Body of pancreas (tissue), 4 donors: ENCODE measurements at regions not wholly inside any gene's neighbourhood (a gene's known extent, or its start where the extent isn't known, plus 50 kb on each side); places are given as distances from the start of the nearest gene placed in this dataset.

Source experiments
- ATAC-seq: fragments of 150-250 bp; one replicate; pipeline ENCODE4 v1.9.1; 2016
- DNase-seq, 4 donors: peaks; one replicate each; pipeline ENCODE4 v3.0.0-alpha.2; 2019
- H3K27ac ChIP-seq, 4 donors: fragments of 200-600 bp; sonication (generic); 1 replicate in 3 of 4; 2 replicates in 1 of 4; pipeline versions ENCODE4 v1.5.1 to v1.6.1; 2016 to 2019; ENCODE audit warnings: mild to moderate bottlenecking in 1 of 4, mixed read lengths in 1 of 4, moderate library complexity in 1 of 4
- H3K27me3 ChIP-seq, 2 donors: fragments of 200-600 bp; sonication (generic); one replicate each; pipeline ENCODE4 v1.6.0; 2016; ENCODE audit warnings: mild to moderate bottlenecking in 1 of 2
- H3K36me3 ChIP-seq, 2 donors: fragments of 200-600 bp; sonication (generic); replicated peaks in 1 of 2; 2 replicates each; pipeline ENCODE4 v1.5.1; 2016; ENCODE audit warnings: low read depth in 2 of 2; ENCODE audit not compliant: insufficient read depth in 1 of 2
- H3K4me1 ChIP-seq: fragments of 200-600 bp; sonication (generic); one replicate; pipeline ENCODE4 v1.6.0; 2016
- H3K4me3 ChIP-seq, 2 donors: fragments of 200-600 bp; sonication (generic); 1 replicate in 1 of 2; 2 replicates in 1 of 2; pipeline ENCODE4 v1.5.1; 2016 to 2019
- H3K9me3 ChIP-seq, 3 donors: fragments of 200-600 bp; sonication (generic); 1 replicate in 2 of 3; 2 replicates in 1 of 3; pipeline ENCODE4 v1.5.1; 2016
- POLR2A ChIP-seq, 3 donors: fragments of 450-650 bp; IDR thresholded peaks; one replicate each; pipeline ENCODE4 v1.6.1; 2016; ENCODE audit warnings: antibody characterized with exemption in 3 of 3, mild to moderate bottlenecking in 2 of 3
- WGBS, 2 donors: methylation state at CpG; one replicate each; pipeline ENCODE4 v1.1.5; 2017; 5-methylcytosine and 5-hydroxymethylcytosine counted together
- intact Hi-C: fragments of 100-400 bp; cut with DNase I; formaldehyde crosslinking; loops from one replicate; pipeline ENCODE4 v1.15.1; 2023
- TF ChIP-seq, protein P1 (sequence below), 7 experiments: fragments of 450-650 bp in 4 of 7; fragments of 200-600 bp in 3 of 7; sonication (generic) in 3 of 7; IDR thresholded peaks; one replicate each; pipeline ENCODE4 v1.5.1; 2016 to 2019; ENCODE audit warnings: antibody characterized with exemption in 7 of 7

DNA sequence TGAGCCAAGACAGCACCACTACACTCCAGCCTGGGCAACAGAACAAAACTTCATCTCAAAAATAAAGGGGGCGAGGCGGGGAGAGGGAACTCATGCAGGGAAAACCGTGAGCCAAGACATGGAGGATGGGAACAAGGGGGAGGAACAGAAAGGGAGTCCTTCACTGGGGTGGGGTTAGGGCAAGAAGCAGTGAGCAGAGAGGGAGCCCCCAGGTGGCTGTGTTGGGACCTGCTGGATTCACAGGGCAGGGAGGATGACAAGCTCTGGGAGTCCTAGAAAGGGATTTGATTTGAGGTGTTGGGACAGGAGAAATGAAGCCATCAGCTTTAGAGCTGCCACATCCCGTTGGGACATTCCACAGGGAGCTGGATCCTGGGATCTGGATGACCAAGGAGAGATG lies 90.6 kb upstream of the TOP1 start:
- H3K9me3 ChIP-seq, result no peaks in the 10 kb centered on the region
- ATAC-seq (no peak), DNase-seq (no peak)
- intact Hi-C loops, result no loop called here
- no peaks in the 10 kb centered on the region for H3K4me1 ChIP-seq
- H3K27ac ChIP-seq, result no peak overlapping the region
- H3K27me3 ChIP-seq, result no peaks in the 10 kb centered on the region
- 75 to 78% methylated on average over 4 of the region's 4 CpGs for WGBS, 2 donors
- TF ChIP-seq, protein P1, sequence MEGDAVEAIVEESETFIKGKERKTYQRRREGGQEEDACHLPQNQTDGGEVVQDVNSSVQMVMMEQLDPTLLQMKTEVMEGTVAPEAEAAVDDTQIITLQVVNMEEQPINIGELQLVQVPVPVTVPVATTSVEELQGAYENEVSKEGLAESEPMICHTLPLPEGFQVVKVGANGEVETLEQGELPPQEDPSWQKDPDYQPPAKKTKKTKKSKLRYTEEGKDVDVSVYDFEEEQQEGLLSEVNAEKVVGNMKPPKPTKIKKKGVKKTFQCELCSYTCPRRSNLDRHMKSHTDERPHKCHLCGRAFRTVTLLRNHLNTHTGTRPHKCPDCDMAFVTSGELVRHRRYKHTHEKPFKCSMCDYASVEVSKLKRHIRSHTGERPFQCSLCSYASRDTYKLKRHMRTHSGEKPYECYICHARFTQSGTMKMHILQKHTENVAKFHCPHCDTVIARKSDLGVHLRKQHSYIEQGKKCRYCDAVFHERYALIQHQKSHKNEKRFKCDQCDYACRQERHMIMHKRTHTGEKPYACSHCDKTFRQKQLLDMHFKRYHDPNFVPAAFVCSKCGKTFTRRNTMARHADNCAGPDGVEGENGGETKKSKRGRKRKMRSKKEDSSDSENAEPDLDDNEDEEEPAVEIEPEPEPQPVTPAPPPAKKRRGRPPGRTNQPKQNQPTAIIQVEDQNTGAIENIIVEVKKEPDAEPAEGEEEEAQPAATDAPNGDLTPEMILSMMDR (IDR thresholded peaks at IDR 0.05), result no peak
- no peak for TF ChIP-seq POLR2A (IDR thresholded peaks at IDR 0.05)
- no peak overlapping the region for H3K4me3 ChIP-seq
- H3K36me3 ChIP-seq, result no peaks in the 10 kb centered on the region

DNA sequence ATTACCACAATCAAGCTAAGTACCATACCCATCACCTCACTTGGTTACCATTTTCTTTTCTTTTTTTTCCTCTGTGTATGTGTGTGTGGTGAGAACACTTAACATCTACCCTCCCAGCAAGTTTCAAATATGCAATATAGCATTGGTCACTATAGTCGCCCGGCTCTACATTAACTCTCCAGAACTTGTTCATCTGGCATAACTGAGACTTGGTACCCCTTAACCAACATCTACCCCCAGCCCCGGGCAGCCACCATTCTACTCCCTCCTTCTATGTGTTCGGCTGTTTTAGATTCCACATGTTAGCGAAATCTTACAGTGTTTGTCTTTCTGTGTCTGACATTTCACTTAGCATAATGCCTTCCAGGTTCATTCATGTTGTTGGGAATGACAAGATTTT lies 89.0 kb upstream of the TOP1 start:
- 79 to 82% methylated on average over 5 of the region's 5 CpGs for WGBS, 2 donors
- intact Hi-C loops, result no loop called here
- Histone ChIP-seq H3K36me3 (no peaks in the 10 kb centered on the region), H3K4me1 (no peaks in the 10 kb centered on the region), H3K27ac (no peak overlapping the region), H3K4me3 (no peak overlapping the region), H3K9me3 (no peaks in the 10 kb centered on the region), H3K27me3 (no peaks in the 10 kb centered on the region)
- ATAC-seq (no peak), DNase-seq (no peak)
- TF ChIP-seq, protein P1 (IDR thresholded peaks at IDR 0.05), result no peak
- TF ChIP-seq POLR2A (IDR thresholded peaks at IDR 0.05), result no peak

DNA sequence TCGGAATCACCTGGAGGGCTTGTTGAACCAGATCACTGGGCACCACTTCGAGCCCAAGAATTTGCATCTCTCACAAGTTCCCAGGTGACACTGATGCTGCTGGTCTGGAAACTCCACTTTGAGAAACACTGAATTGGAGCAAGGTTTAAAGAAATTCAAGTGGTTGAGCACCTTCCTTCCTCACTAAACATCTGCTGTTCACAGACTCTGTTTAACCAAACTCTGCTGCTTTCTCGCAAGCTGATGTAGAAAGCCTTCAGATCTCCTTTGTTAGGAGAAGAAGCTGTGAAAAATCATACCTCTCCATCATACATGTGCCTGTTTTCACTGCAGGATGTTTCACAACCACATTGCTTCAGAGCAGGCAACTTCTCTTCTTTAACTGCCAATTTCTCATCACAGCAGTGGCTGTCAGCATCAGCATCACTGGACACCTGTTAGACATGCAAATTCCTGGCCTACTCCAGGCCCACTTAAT lies 87.5 kb upstream of the TOP1 start:
- no peaks in the 10 kb centered on the region for H3K27me3 ChIP-seq
- 70 to 76% methylated on average over 3 of the region's 3 CpGs for WGBS, 2 donors
- no peak overlapping the region for H3K4me3 ChIP-seq
- no peaks in the 10 kb centered on the region for H3K4me1 ChIP-seq
- no peak for TF ChIP-seq POLR2A (IDR thresholded peaks at IDR 0.05)
- TF ChIP-seq, protein P1 (IDR thresholded peaks at IDR 0.05), result no peak
- DNase-seq, result no peak
- intact Hi-C loops, result no loop called here
- H3K36me3 ChIP-seq, result no peaks in the 10 kb centered on the region
- H3K27ac ChIP-seq, result no peak overlapping the region
- ATAC-seq, result no peak
- H3K9me3 ChIP-seq, result no peaks in the 10 kb centered on the region

DNA sequence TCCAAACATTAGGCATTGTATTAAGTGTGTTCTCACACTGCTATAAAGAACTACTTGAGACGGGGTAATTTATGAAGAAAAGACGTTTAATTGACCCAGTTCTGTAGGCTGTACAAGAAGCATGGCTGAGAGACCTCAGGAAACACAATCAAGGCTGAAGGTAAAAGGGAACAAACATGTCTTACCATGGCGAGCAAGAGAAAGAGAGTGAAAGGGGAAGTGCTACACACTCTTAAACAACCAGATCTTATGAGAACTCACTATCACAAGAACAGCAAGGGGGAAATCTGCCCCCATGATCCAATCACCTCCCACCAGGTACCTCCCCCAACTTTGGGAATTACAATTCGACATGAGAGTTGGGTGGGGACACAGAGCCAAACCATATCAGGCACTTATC lies 86.6 kb upstream of the TOP1 start:
- TF ChIP-seq, protein P1 (IDR thresholded peaks at IDR 0.05), result no peak
- TF ChIP-seq POLR2A (IDR thresholded peaks at IDR 0.05), result no peak
- H3K36me3 ChIP-seq, result no peaks in the 10 kb centered on the region
- no peak for ATAC-seq
- no peak overlapping the region for H3K27ac ChIP-seq
- no peaks in the 10 kb centered on the region for H3K27me3 ChIP-seq
- no peak overlapping the region for H3K4me3 ChIP-seq
- 57 to 59% methylated on average over 4 of the region's 4 CpGs for WGBS, 2 donors
- no peaks in the 10 kb centered on the region for H3K4me1 ChIP-seq
- H3K9me3 ChIP-seq, result no peaks in the 10 kb centered on the region
- intact Hi-C loops, result no loop called here
- no peak for DNase-seq

DNA sequence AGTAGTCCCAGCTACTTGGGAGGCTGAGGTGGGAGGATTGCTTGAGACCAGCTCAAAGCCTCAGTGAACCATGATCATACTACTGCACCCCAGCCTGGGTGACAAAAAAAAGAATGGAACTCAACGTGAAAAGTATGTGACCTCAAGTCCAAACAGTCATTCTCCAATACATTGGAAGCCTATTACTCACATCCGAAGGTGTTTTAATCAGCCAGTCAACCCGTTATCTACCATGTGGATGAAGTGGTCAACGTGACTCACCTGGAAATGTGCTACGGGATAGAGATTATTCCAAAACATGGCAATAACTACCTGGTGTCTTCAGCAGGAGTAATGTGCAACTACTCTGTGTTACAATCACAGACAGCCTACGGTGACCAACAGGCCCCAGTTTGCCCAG lies 85.8 kb upstream of the TOP1 start:
- H3K27me3 ChIP-seq, result no peaks in the 10 kb centered on the region
- 63 to 70% methylated on average over 6 of the region's 6 CpGs for WGBS, 2 donors
- H3K27ac ChIP-seq, result no peak overlapping the region
- H3K36me3 ChIP-seq, result no peaks in the 10 kb centered on the region
- no peaks in the 10 kb centered on the region for H3K4me1 ChIP-seq
- no peak for TF ChIP-seq POLR2A (IDR thresholded peaks at IDR 0.05)
- TF ChIP-seq, protein P1 (IDR thresholded peaks at IDR 0.05), result no peak
- no peaks in the 10 kb centered on the region for H3K9me3 ChIP-seq
- no peak for DNase-seq
- H3K4me3 ChIP-seq, result no peak overlapping the region
- intact Hi-C loops, result no loop called here
- no peak for ATAC-seq
